PC-9 (cell line): ENCODE measurements at regions not wholly inside any gene's neighbourhood (a gene's known extent, or its start where the extent isn't known, plus 50 kb on each side); places are given as distances from the start of the nearest gene placed in this dataset.

Experiments used
- EZH2 ChIP-seq: fragments of 200-600 bp; sonication (generic); IDR thresholded peaks from 2 replicates; pipeline ENCODE4 v1.8.0; 2017; ENCODE audit warnings: antibody characterized with exemption, low read depth
- TF ChIP-seq, protein P1 (sequence below): fragments of 200-600 bp; sonication (generic); conservative IDR thresholded peaks from 2 replicates; pipeline ENCODE4 v1.6.1; 2017; ENCODE audit warnings: mixed run types, antibody characterized with exemption, mild to moderate bottlenecking, moderate library complexity

DNA sequence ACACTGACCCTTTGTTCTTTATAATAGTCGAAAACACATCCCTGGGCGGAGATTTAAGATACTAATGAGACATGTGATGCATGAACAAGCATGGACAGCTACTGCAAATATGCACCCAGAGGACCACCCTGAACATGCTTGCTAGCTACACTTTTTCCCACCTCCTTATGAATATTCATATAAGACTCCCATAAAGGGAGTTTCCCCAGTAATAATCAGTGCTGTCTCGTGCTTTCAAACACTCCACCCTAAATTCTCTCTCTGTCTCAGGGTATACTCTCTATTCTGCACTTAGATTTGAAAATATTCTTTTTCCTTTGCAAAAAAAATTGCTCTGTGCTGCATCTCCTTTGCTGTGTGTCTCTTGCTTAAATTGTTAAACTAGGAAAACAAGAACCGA, 64.4 kb upstream of the CT45A1 start:
- TF ChIP-seq, protein P1, sequence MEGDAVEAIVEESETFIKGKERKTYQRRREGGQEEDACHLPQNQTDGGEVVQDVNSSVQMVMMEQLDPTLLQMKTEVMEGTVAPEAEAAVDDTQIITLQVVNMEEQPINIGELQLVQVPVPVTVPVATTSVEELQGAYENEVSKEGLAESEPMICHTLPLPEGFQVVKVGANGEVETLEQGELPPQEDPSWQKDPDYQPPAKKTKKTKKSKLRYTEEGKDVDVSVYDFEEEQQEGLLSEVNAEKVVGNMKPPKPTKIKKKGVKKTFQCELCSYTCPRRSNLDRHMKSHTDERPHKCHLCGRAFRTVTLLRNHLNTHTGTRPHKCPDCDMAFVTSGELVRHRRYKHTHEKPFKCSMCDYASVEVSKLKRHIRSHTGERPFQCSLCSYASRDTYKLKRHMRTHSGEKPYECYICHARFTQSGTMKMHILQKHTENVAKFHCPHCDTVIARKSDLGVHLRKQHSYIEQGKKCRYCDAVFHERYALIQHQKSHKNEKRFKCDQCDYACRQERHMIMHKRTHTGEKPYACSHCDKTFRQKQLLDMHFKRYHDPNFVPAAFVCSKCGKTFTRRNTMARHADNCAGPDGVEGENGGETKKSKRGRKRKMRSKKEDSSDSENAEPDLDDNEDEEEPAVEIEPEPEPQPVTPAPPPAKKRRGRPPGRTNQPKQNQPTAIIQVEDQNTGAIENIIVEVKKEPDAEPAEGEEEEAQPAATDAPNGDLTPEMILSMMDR: no peak
- TF ChIP-seq EZH2: no peak
